GM12878 (cell line): ENCODE measurements at regions not wholly inside any gene's neighbourhood (a gene's known extent, or its start where the extent isn't known, plus 50 kb on each side); places are given as distances from the start of the nearest gene placed in this dataset.

Source experiments
- ATF3 ChIP-seq: IDR thresholded peaks from 2 replicates; pipeline ENCODE4 v1.6.1; 2011; ENCODE audit warnings: low read depth, mild to moderate bottlenecking, low read length, moderate library complexity, borderline replicate concordance; ENCODE audit errors: extremely low read depth
- BCL11A ChIP-seq: IDR thresholded peaks from 2 replicates; pipeline ENCODE4 v1.6.1; 2011; ENCODE audit warnings: low read depth, low read length
- CTCF ChIP-seq, 3 experiments: IDR thresholded peaks in 2 of 3; conservative IDR thresholded peaks in 1 of 3; 2 replicates each; pipeline ENCODE4 v1.5.1; 2011; ENCODE audit warnings: low read depth in 3 of 3, low read length in 3 of 3, mild to moderate bottlenecking in 3 of 3, control low read depth in 2 of 3, moderate library complexity in 2 of 3, inconsistent platforms in 1 of 3, mixed read lengths in 1 of 3; ENCODE audit not compliant: control insufficient read depth in 2 of 3, insufficient read depth in 1 of 3; ENCODE audit errors: extremely low read depth in 1 of 3
- POLR2A ChIP-seq: IDR thresholded peaks from 2 replicates; pipeline ENCODE4 v1.6.1; 2011; ENCODE audit warnings: low read depth, mild to moderate bottlenecking, low read length
- RBBP5 ChIP-seq: fragments of 200-600 bp; sonication (generic); conservative IDR thresholded peaks from 2 replicates; pipeline ENCODE4 v1.6.1; 2016
- REST ChIP-seq: IDR thresholded peaks from 2 replicates; pipeline ENCODE4 v1.6.1; 2012; ENCODE audit warnings: mild to moderate bottlenecking, low read depth, low read length
- SMAD1 ChIP-seq: fragments of 450-650 bp; IDR thresholded peaks from 2 replicates; pipeline ENCODE4 v1.6.1; 2018; ENCODE audit warnings: mild to moderate bottlenecking, low read depth; ENCODE audit not compliant: partially characterized antibody
- TAF1 ChIP-seq: IDR thresholded peaks from 2 replicates; pipeline ENCODE4 v1.6.1; 2011; ENCODE audit warnings: mild to moderate bottlenecking, low read depth, low read length, borderline replicate concordance
- TF ChIP-seq, protein P1 (sequence below): IDR thresholded peaks from 2 replicates; pipeline ENCODE4 v1.6.1; 2012; ENCODE audit warnings: low read depth, low read length, improper control_type of control experiment

DNA sequence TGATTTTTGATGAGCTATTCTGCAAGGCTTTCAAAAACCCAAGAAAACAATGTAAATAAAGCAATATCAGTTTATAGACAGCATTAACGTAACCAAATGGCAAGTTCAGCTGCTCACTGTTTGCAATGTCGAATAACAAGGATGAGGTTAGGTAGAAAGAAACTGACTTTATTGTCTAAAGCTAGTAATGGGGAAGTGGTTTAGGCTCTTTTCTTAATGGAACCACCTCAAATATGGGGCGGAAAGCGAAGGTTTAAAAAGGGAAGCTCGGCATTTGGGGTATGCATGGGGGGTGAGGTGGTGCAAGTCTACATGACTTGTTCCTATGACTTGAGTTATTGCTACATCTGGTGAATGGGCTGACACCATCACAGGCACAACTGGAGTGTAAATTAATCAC is 1060.2 kb downstream of the NSUN3 start:
- TF ChIP-seq POLR2A (no peak), CTCF (IDR thresholded peaks at IDR 0.05 in 2 of 3, conservative IDR thresholded peaks at IDR 0.05 in 1 of 3; ENCODE audit: control insufficient read depth in 2 of 3, extremely low read depth in 1 of 3, insufficient read depth in 1 of 3, low read depth in 3 of 3, low read length in 3 of 3) (no peak), ATF3 (no peak), RBBP5 (no peak), BCL11A (no peak), REST (no peak), SMAD1 (no peak), TAF1 (no peak)
- TF ChIP-seq, protein P1, sequence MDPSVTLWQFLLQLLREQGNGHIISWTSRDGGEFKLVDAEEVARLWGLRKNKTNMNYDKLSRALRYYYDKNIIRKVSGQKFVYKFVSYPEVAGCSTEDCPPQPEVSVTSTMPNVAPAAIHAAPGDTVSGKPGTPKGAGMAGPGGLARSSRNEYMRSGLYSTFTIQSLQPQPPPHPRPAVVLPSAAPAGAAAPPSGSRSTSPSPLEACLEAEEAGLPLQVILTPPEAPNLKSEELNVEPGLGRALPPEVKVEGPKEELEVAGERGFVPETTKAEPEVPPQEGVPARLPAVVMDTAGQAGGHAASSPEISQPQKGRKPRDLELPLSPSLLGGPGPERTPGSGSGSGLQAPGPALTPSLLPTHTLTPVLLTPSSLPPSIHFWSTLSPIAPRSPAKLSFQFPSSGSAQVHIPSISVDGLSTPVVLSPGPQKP: no peak
